Activated T-helper 17 cell treated with anti-CD3 and anti-CD28 coated beads, Interleukin-2, amount 50 U/mL, for 72 hours (primary cell): ENCODE measurements at regions not wholly inside any gene's neighbourhood (a gene's known extent, or its start where the extent isn't known, plus 50 kb on each side); places are given as distances from the start of the nearest gene placed in this dataset.

Experiments used
- ATAC-seq: fragments of 150-1000 bp; cut with Tn5 transposase; replicated peaks from 2 replicates; pipeline ENCODE4 v1.10.0; 2021; ENCODE audit warnings: mild to moderate bottlenecking, moderate library complexity
- H3K27ac Mint-ChIP-seq: one replicate; pipeline ENCODE4 v1.8.0; 2022; ENCODE audit warnings: mixed read lengths
- H3K27me3 Mint-ChIP-seq: one replicate; pipeline ENCODE4 v1.8.0; 2022; ENCODE audit warnings: mixed read lengths
- H3K36me3 Mint-ChIP-seq: one replicate; pipeline ENCODE4 v1.8.0; 2022; ENCODE audit warnings: low read depth, mild to moderate bottlenecking, mixed read lengths
- H3K4me1 Mint-ChIP-seq: one replicate; pipeline ENCODE4 v1.8.0; 2022; ENCODE audit warnings: mixed read lengths
- H3K4me3 Mint-ChIP-seq: one replicate; pipeline ENCODE4 v1.8.0; 2022; ENCODE audit warnings: mild to moderate bottlenecking, mixed read lengths
- H3K9me3 Mint-ChIP-seq: one replicate; pipeline ENCODE4 v1.8.0; 2022; ENCODE audit warnings: mixed read lengths

DNA sequence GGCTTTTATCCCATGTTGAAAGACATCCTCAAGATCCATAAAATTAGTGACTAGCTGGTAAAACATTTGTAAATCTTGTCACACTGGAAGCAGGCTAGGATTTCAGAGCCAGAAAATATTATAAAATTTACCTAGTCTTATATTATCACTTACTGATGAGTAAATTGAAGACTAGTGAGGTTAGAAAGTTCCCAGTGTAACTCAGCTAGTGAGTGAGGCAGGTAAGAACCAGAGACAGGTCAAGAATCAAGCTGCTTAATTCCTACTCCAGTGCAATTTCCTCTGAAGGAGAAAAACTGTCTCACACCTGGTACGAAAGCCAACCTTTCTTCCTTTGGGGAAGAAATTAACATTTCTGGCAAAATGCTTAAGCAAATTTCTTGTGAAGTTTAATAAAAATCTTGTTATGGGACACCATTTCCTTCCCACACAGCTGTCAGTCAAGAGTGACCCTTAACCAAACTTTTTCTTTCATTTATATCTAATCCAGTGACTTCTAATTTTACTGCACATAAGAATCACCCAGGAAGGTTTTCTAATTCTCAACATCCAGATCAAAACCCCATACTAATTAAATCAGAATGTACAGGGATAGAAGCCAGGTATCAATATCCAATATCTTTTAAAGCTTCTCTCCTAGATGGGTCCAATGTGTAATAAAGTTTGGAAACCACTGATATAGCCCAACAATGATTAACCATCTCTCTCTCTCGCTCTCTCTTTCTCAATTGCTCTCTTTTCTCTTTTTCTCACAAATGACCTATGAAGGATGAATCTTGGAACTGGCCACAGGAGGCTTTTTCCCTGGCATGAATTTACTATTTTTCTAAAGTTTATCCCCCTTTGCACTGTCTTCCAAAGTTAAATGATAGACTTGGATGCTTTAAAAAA lies 264.3 kb upstream of the SLC39A10 start:
- Mint-ChIP-seq H3K36me3 (no peaks in the 10 kb centered on the region), H3K27me3 (no peaks in the 10 kb centered on the region), H3K27ac (no peak overlapping the region), H3K4me3 (no peak overlapping the region), H3K9me3 (no peaks in the 10 kb centered on the region), H3K4me1 (no peaks in the 10 kb centered on the region)
- ATAC-seq: no peak

DNA sequence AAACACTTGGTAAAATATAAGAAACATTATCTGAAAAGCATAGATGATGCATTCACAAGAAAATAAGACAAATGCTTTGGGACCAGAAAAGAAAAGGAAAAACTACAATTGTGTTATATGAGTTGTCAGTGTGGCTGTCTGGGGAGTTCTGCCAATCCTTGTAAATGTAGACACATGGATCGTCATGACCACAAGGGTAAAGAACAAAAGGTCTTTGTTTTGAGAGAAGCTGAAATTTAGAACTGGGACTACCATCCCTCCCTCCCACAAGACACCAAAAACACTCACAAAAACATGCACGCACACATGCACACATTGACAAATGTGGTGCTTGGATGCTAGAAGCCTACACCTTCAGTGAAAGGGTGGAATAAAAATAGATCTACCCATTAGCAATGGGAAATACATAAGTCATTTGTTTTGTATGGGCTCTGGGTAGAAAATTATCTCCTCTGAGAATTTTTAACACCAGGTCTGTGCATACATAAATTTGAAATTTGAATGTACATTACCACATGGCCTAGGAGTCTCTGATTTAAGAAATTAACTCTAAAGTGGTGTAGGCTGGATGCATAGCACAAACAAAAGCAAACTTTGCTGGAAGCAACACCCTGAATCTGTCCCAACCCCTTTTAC lies 266.2 kb upstream of the SLC39A10 start:
- H3K27ac Mint-ChIP-seq: no peak overlapping the region
- H3K36me3 Mint-ChIP-seq: no peaks in the 10 kb centered on the region
- H3K9me3 Mint-ChIP-seq: no peaks in the 10 kb centered on the region
- ATAC-seq: no peak
- no peaks in the 10 kb centered on the region for H3K4me1 Mint-ChIP-seq
- H3K4me3 Mint-ChIP-seq: no peak overlapping the region
- H3K27me3 Mint-ChIP-seq: no peaks in the 10 kb centered on the region

DNA sequence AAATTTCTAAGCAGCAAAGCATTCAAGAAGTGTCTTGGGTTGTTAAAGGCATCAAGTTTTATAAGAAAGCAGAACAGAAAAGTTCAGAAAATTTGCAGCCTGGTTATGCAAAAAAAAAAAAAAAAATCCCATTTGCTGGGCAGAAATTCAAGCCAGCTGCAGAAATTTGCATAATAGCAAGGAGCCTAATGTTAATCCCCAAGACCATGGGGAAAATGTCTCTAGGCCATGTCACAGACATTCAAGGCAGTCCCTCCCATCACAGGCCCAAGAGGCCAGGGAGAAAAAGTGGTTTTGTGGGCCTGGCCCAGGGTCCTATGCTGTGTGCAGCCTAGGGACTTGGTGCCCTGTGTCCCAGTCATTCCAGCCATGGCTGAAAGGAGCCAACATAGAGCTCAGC lies 269.0 kb upstream of the SLC39A10 start:
- Mint-ChIP-seq H3K4me1 (no peaks in the 10 kb centered on the region), H3K9me3 (no peaks in the 10 kb centered on the region), H3K27me3 (no peaks in the 10 kb centered on the region), H3K36me3 (no peaks in the 10 kb centered on the region), H3K4me3 (no peak overlapping the region), H3K27ac (no peak overlapping the region)
- no peak for ATAC-seq

GRCh38 chr2:195382186-195382585 lies 274.8 kb upstream of the SLC39A10 start:
- no peaks in the 10 kb centered on the region for H3K9me3 Mint-ChIP-seq
- H3K4me3 Mint-ChIP-seq: no peak overlapping the region
- H3K27ac Mint-ChIP-seq: peak overlapping the region; percentile 65
- peaks cover 8% of the 10 kb centered on the region for H3K4me1 Mint-ChIP-seq
- no peaks in the 10 kb centered on the region for H3K27me3 Mint-ChIP-seq
- H3K36me3 Mint-ChIP-seq: no peaks in the 10 kb centered on the region
- ATAC-seq: peak; percentile 47

GRCh38 chr2:195370167-195370943 lies 286.7 kb upstream of the SLC39A10 start:
- H3K36me3 Mint-ChIP-seq: no peaks in the 10 kb centered on the region
- no peaks in the 10 kb centered on the region for H3K27me3 Mint-ChIP-seq
- H3K27ac Mint-ChIP-seq: no peak overlapping the region
- ATAC-seq: no peak
- no peaks in the 10 kb centered on the region for H3K4me1 Mint-ChIP-seq
- H3K4me3 Mint-ChIP-seq: no peak overlapping the region
- H3K9me3 Mint-ChIP-seq: peaks cover 7% of the 10 kb centered on the region

DNA sequence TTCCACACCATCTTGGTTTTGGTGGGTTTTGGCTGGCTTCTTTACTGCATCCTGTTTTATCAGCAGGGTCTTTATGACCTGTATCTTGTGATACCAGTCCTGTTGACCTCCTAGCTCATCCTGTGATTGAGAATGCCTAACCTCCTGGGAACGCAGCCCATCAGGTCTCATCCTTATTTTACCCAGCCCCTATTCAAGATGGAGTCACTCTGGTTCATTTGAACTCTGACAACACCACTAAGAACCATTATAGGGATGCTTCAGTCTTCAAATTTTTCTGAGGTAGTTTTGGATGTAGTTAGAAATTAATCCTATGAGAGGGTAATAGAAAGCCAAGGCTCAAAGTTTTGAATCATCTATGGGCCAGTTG lies 287.8 kb upstream of the SLC39A10 start:
- Mint-ChIP-seq H3K27ac (no peak overlapping the region), H3K4me1 (peaks cover 8% of the 10 kb centered on the region), H3K27me3 (no peaks in the 10 kb centered on the region), H3K4me3 (no peak overlapping the region), H3K36me3 (no peaks in the 10 kb centered on the region), H3K9me3 (peaks cover 18% of the 10 kb centered on the region)
- ATAC-seq: no peak

- no peak overlapping the region for H3K27ac Mint-ChIP-seq
- no peaks in the 10 kb centered on the region for H3K27me3 Mint-ChIP-seq
- no peak for ATAC-seq
- H3K4me3 Mint-ChIP-seq: no peak overlapping the region
- H3K4me1 Mint-ChIP-seq: peaks cover 8% of the 10 kb centered on the region
- H3K36me3 Mint-ChIP-seq: no peaks in the 10 kb centered on the region
- H3K9me3 Mint-ChIP-seq: peaks cover 18% of the 10 kb centered on the region
These were observed 288.5 kb upstream of the SLC39A10 start for GRCh38 chr2:195368249-195369217.

DNA sequence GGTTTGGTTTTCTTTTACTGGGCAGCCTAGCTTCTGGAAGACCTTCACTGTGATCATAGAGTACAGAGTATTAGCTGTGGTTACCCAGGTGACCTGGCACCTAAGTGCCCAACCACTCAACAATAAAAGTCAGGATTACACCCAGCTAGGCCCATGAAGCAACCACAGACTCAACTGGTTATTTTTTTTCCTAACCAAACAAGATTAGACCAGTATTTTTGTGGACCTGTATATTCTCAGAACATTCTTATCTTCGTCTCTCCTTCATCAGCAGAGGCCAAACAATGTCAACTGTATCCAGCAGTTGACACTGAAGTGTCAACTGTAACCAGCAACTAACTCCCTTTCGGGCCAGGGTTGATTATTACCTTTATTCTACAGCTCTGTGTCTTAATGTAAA lies 289.2 kb upstream of the SLC39A10 start:
- H3K27me3 Mint-ChIP-seq: no peaks in the 10 kb centered on the region
- H3K36me3 Mint-ChIP-seq: no peaks in the 10 kb centered on the region
- no peak for ATAC-seq
- no peak overlapping the region for H3K4me3 Mint-ChIP-seq
- H3K9me3 Mint-ChIP-seq: peaks cover 18% of the 10 kb centered on the region
- peaks cover 8% of the 10 kb centered on the region for H3K4me1 Mint-ChIP-seq
- H3K27ac Mint-ChIP-seq: no peak overlapping the region

DNA sequence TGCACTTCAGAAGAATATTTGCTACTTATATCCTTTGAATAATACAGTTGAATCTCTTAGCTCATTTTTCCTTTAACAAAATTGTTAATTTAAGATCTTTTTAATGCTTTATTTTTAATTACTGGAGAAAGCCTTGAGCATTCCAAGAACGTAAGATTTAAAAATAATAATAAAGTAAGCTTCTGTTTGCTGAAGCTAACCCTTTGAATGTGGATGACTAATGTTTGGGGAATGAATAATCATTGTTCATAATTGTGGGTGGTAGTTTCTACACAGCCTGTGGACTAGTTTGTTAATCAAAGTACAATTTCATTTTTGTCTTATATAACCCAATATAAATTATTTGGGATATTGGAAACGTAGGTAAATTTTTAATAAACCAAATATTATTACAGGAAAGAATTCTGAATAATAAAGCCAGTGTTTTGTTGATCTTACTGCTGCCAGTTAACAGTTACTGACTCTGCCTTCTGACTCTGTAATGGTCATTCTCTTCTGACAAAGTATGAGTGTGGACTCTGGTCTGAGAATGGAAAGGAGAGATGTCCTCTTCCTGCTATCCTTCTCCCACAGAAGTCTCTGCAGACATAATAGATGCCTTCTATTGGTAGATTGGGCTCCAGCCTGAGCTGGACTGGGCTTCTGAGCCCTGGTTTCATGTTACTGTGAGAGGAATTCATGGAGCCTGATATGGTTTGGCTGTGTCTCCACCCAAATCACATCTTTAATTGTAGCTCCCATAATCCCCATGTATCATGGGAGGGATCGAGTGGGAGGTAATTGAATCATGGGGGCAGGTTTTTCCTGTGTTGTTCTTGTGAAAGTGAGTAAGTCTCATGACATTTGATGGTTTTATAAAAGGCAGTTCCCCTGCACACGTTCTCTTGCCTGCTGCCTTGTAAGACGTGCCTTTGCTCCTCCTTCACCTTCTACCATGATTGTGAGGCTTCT lies 292.7 kb upstream of the SLC39A10 start:
- peak overlapping the region; percentile 58 for H3K27ac Mint-ChIP-seq

DNA sequence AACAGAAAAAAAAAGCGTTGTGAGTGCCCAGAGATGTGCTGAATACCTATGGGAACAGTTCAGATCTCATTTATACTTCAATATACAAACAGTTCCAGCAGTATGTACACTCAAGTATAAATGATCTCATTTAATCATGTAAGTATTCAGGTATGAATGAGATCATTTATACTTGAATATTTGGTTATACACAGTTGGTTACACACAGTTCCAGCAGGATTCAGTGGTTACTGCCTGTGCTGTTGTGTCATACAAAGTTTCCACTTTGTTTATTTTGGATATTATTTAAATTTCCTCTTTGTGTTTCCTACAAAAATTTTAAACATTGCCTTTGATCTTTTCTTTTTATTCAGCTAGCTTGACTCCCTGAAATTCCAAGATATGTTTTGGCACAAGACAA lies 293.5 kb upstream of the SLC39A10 start:
- Mint-ChIP-seq H3K4me3 (no peak overlapping the region), H3K4me1 (peaks cover 13% of the 10 kb centered on the region), H3K9me3 (peaks cover 18% of the 10 kb centered on the region), H3K27me3 (no peaks in the 10 kb centered on the region), H3K36me3 (no peaks in the 10 kb centered on the region), H3K27ac (no peak overlapping the region)
- ATAC-seq: no peak

More for the DNA sequence above, 292.7 kb upstream of the SLC39A10 start:
- H3K9me3 Mint-ChIP-seq: peaks cover 18% of the 10 kb centered on the region
- peaks cover 13% of the 10 kb centered on the region for H3K4me1 Mint-ChIP-seq
- no peaks in the 10 kb centered on the region for H3K27me3 Mint-ChIP-seq
- no peaks in the 10 kb centered on the region for H3K36me3 Mint-ChIP-seq
- H3K4me3 Mint-ChIP-seq: peak overlapping the region; percentile 46
- peak; percentile 82 for ATAC-seq

GRCh38 chr2:195360242-195360641 lies 296.8 kb upstream of the SLC39A10 start:
- peak; percentile 46 for ATAC-seq
- Mint-ChIP-seq H3K9me3 (peaks cover 9% of the 10 kb centered on the region), H3K27me3 (no peaks in the 10 kb centered on the region), H3K4me3 (peak overlapping the region; percentile 3), H3K4me1 (peaks cover 13% of the 10 kb centered on the region), H3K27ac (peak overlapping the region; percentile 1), H3K36me3 (no peaks in the 10 kb centered on the region)

DNA sequence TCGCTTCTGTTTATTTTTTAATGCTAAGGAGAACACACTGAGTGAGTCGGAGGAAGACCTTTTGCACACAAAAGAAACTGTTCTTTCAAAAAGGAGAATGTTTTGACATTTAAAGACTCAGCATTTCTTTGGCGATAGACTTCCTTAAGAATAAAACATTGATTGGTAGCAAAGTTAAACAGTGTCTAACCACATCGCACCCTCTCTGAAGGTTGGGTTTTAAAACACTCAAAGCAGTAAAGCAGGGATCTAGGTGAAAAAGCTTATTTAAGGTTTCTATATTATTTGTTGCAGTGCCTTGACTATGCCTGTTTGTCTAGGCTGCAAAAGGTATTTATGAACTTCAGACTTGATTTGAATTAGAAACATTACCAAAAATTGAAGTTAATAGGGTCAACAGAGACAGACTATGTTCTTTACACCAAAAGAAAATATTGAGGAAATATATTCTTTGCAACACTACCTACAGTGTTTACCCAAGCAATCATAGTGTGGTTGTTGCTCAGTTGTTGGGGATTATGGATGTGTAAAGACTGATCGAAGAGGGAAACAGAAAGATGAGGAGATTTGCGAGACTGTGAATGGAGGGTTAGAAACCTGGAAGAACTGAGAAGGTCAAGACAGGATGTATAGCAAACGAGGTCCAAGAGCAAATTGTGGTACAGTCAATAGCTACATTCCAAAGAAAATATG lies 297.8 kb upstream of the SLC39A10 start:
- Mint-ChIP-seq H3K4me3 (no peak overlapping the region), H3K4me1 (peaks cover 5% of the 10 kb centered on the region), H3K27ac (no peak overlapping the region), H3K36me3 (no peaks in the 10 kb centered on the region), H3K9me3 (no peaks in the 10 kb centered on the region), H3K27me3 (no peaks in the 10 kb centered on the region)
- ATAC-seq: no peak
